Loucy (cell line): ENCODE measurements at regions not wholly inside any gene's neighbourhood (a gene's known extent, or its start where the extent isn't known, plus 50 kb on each side); places are given as distances from the start of the nearest gene placed in this dataset.

Source experiments
- EZH2phosphoT487 ChIP-seq: fragments of 200-600 bp; IDR thresholded peaks from 2 replicates; pipeline ENCODE4 v1.6.1; 2018; ENCODE audit warnings: antibody characterized with exemption, mild to moderate bottlenecking, moderate library complexity, borderline replicate concordance
- TF ChIP-seq, protein P1 (sequence below): fragments of 200-600 bp; sonication (generic); conservative IDR thresholded peaks from 2 replicates; pipeline ENCODE4 v1.5.1; 2014; ENCODE audit warnings: mild to moderate bottlenecking, antibody characterized with exemption, low read length

DNA sequence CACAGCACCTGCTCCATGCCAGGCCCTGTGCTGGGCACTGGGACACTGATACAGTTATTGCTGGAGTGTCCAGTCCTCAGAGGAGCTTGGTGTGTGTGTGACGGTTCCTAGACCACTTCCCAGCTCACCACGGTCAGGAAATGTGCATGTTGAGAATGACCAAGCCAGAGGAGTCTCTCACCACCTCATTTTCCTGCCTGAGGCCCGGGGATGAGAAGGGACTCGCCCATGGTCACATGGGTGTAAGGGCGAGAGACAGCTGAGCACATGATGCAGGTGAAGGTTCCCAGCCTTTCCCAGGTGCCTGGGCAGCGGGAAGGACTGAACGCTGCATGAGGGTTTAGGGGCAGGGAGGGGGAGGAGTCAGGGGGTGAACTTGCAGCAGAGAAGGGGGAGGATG, 180.9 kb upstream of the TLE3 start:
- TF ChIP-seq, protein P1, sequence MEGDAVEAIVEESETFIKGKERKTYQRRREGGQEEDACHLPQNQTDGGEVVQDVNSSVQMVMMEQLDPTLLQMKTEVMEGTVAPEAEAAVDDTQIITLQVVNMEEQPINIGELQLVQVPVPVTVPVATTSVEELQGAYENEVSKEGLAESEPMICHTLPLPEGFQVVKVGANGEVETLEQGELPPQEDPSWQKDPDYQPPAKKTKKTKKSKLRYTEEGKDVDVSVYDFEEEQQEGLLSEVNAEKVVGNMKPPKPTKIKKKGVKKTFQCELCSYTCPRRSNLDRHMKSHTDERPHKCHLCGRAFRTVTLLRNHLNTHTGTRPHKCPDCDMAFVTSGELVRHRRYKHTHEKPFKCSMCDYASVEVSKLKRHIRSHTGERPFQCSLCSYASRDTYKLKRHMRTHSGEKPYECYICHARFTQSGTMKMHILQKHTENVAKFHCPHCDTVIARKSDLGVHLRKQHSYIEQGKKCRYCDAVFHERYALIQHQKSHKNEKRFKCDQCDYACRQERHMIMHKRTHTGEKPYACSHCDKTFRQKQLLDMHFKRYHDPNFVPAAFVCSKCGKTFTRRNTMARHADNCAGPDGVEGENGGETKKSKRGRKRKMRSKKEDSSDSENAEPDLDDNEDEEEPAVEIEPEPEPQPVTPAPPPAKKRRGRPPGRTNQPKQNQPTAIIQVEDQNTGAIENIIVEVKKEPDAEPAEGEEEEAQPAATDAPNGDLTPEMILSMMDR: no peak
- TF ChIP-seq EZH2phosphoT487: no peak
